GM08714 (cell line): ENCODE measurements at regions not wholly inside any gene's neighbourhood (a gene's known extent, or its start where the extent isn't known, plus 50 kb on each side); places are given as distances from the start of the nearest gene placed in this dataset.

Experiments used
- H3K4me3 ChIP-seq: fragments of 200-500 bp; sonication (Bioruptor generic); 2 replicates; pipeline ENCODE4 v1.5.1; 2014; ENCODE audit warnings: mild to moderate bottlenecking, low read length, inconsistent platforms
- ZNF274 ChIP-seq: IDR thresholded peaks from 2 replicates; pipeline ENCODE4 v1.6.1; 2012; ENCODE audit warnings: mild to moderate bottlenecking, low read depth, low read length

DNA sequence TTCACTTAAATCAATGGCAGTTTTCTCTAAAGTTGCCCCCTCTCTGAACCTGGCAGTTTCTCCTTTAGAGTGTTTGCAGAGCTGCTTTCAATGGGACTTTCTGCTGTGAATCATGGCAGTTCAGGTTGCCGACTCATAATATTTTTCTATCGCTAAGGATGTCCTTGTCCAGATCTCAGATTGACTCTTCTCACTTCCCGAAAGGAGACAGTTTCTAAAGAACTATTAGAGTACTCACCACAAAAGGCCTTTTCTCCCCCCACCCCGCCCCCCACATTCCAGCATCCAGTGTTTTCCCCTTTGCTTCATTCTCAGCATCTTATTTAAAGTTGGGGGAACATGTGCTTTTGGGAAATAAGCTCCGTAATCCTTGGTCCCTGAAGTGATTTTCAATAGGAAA lies 443.5 kb upstream of the KLF4 start:
- no peak for TF ChIP-seq ZNF274
- no peak overlapping the region for H3K4me3 ChIP-seq

DNA sequence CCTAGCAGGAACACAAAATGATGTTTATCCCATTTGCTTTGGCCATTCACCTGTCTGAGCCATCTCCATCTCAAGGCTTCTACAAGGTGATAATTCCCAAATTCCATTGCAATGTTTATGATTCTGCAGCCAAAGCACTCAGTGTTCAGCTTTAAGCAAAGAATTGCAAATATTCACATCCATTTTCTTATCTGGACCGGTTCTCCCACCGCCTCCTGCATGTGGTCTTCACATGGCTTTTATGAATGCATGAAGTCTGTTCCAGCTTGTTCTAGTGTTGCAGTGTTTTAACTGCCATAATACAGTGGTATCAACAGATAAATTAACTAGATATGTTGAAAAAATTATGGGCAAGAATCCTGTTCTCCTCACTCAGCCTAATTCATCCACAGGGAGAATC lies 443.0 kb upstream of the KLF4 start:
- H3K4me3 ChIP-seq, result no peak overlapping the region
- TF ChIP-seq ZNF274, result no peak

DNA sequence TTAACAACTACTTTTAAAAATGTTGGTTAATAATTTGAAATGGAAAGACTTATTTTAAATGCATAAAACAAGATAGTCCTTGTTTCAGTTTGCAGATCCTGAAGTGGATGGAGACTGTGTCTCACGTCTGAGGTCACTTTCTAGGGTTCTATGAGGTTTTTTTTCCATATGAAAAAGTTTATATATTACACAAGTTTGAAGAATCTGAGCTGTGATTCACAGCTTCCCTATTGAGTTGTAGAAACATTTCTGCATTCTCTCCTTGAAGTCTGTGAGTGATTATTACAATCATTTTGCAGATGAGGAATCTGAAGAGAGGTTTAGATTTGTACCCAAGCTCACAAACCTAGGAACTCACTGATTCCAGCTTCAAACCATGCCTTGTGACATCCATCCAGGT lies 442.5 kb upstream of the KLF4 start:
- TF ChIP-seq ZNF274, result no peak

DNA sequence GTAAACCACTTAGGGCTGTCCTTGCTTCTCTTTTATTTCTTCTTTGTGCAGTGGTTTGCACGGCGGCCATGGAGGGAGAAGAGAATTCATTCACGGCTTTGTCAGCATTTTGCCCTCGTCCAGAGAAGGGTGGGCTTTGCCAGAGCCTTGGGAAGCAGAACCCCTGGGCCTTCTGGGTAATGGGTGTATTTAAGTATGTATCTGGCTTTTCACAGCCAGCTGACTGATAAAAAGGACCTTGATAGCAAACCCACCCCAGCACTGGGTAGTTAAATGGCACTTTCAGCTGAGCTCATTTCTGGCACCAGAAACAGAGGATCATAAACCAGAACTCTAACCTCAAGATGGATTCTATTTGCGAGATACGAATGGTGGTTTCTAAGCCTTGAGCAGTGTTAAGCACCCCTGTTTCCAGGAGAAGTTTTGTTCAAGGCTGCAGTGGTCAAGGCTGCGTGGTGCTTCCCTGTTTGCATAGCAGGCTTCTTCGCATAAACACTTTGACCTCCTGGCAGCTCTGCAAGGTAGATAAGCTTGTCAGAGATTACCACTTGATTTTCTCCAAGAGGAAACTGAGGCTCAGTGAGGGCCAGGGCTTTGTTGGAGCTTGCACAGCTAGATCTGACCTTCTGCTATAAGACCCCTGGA lies 441.6 kb upstream of the KLF4 start:
- no peak for TF ChIP-seq ZNF274
- no peak overlapping the region for H3K4me3 ChIP-seq

More for the DNA sequence above, 442.5 kb upstream of the KLF4 start:
- H3K4me3 ChIP-seq, result no peak overlapping the region

DNA sequence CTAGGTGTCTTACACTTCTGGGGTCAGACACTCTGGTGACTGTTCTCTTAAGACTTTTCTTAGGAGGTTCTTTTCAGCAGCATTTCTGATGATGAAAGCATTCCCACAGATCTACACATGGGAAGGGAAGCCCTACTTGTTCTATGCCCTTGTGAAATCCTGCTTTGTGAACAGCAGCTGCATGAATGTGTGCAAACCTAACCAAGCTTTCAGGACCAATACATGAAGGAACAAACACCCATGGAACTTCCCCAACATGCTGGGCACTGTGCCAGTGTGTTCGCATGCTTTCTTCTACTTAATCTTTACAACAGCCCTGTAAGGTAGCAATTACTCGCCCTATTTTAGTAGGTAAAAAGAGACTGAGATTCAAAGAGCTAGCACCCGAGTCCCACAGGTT lies 439.9 kb upstream of the KLF4 start:
- TF ChIP-seq ZNF274, result no peak
- no peak overlapping the region for H3K4me3 ChIP-seq

DNA sequence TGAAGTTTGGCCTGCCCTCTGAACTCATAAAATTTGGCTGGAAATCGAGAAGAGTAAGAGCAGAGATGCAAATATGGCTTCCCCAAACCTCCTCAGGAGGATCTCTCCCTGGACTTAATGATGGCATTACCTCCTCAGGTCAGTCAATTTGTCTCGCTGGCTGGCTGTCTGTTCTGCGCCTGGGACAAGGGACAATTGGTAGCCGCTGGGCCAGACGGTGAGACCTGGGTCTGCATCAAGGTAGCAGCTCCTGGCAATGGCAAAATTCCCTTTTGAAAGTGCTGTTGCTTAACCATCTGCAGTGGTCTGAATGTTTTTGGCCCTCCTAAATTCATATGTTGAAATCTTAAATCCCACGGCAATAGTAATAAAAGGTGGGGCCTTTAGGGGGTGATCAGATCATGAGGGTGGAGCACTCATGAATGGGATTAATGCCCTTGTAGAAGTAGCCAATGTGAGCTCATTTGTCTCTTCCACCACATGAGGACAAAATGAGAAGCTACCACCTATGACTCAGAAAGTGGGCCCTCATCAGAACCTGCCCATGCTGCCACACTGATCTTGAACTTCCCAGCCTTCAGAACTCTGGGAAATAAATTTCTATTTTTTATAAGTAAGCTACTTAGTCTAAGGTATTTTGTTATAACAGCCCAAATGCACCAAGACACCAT lies 439.3 kb upstream of the KLF4 start:
- no peak for TF ChIP-seq ZNF274
- H3K4me3 ChIP-seq, result no peak overlapping the region

DNA sequence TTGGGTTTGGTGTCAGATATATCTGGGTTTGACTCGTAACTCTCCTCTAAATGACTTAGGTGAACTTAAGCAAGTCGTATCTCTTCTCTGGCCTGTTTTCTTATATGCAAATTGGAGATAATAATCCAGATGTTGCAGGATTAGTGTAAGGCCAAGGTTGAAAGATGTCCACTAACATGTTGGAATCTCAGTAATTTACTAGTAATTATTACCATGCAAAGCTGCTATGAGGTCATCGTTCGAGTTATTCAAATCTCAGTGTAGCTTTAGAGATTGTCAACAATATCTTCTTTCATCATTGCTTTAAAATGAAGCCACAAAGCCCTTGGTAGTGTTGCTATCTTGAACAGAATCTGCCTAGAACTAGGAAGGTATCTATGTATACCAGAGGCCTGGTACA lies 437.7 kb upstream of the KLF4 start:
- no peak for TF ChIP-seq ZNF274
- no peak overlapping the region for H3K4me3 ChIP-seq

DNA sequence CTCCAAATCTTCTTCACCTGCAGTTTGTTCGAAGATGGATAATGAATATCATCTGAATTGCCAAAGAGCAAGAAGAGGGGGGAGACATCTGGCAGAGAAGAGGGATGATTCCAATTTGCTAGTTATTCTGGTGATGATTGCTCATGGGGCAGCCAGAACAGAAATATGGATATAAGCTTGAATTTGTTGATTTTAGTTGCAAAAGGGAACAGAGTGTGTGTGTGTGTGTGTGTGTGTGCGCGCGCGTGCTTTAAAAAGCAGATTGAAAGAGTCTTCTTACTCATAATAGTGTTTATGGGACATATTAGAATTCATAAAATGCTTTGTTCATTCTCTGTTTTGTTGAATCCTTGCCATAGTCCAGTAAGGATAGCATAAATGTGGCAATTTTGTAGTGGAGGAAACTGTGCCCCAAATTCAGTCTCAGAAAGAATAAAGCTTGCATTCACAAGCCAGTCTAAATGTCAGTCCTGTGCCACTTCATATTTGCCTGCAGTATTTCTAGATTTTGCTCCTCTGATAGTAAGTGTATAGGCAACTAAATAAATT lies 436.3 kb upstream of the KLF4 start:
- no peak for TF ChIP-seq ZNF274
- H3K4me3 ChIP-seq, result no peak overlapping the region

DNA sequence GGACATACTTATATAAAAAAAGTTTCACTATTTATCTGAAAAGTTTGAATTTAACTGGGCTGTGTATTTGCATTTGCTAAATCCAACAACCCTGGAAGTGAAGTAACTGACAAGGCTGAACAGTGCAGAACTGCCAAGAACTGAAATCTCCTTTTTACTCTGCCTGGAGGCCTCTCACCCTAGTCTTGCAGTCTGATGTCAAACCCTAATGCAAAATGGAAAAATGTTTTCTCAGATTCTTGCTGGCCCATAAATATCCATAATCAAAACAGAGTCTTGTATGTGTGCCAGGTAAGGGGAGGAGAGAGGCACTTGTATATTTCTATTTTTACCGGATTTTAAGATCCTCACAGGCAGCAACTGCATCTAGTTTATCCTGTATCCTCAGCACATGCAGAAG lies 432.7 kb upstream of the KLF4 start:
- H3K4me3 ChIP-seq, result no peak overlapping the region
- TF ChIP-seq ZNF274, result no peak

DNA sequence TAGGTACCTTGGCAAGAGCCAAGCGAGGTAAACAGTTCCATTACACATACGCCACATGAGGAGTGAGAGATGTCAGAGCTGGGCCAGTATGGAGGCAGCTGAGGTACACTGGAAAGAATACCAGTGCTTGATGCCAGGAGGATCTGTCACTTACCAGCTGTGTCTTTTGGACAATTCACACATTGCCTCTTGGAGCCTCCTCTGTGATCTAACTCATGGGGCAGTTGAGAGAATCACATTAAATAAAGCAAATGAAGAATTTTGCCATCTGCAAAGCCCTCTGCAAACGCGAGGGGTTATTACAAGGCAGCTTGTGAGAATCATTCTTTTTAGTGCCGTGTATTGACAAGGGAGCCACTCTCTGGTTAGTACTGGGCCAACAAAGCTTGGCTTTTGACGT lies 429.7 kb upstream of the KLF4 start:
- no peak for TF ChIP-seq ZNF274
- no peak overlapping the region for H3K4me3 ChIP-seq

DNA sequence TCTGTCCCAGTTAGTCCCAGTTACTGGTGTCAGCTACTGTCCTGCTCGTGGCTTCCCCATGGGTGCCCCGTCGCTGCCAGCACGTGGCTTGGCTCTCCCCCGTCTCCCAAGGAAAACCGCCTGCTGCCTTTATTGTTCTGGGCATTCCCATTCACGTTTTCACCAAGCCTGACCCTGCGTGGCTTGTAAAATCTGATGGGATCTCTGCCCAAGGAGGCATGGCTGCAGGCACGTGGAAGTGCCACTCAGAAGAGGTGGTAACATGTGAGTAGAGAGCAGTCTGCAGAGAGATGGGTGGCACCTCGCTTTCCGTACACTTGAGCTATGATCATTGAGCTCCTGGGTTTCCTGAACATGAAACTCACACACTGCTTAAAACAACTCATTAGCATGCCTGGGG lies 429.2 kb upstream of the KLF4 start:
- H3K4me3 ChIP-seq, result no peak overlapping the region
- no peak for TF ChIP-seq ZNF274

DNA sequence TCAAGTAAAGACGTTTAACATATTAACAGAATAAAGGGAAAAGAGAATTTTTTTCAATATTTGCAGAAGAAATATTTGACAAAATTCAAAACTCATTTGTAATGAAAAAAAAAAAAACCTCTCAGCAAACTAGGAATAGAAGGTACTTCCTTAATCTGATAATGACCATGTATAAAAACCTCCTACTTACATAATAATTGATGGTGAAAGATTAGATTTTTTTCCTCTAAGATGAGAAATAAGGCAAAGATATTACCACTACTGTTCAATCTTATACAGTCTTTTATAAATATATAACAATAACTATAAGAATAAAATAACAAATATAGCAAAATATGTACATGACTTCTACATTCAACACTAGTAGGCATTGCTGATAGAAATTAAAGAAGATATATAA lies 424.6 kb upstream of the KLF4 start:
- H3K4me3 ChIP-seq, result no peak overlapping the region
- no peak for TF ChIP-seq ZNF274

DNA sequence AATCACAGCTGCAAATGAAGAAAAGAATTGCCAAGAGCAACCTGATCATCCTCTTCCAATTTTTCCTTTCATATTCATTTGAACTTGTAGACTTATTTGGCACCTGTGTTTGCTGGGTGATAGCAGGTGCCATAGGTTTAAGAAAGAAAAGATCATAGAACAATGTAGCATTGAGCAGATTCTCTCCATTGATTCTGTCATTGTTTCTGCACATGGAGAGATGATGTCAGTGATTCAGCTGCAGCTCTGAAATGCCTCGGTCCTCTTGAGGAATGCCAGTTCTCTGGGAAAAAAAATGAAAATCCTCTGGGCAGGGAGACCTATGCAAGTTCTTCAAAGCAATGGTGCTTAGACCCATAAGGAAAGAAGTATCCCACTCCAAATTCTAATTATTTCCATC lies 418.1 kb upstream of the KLF4 start:
- H3K4me3 ChIP-seq, result no peak overlapping the region
- no peak for TF ChIP-seq ZNF274

DNA sequence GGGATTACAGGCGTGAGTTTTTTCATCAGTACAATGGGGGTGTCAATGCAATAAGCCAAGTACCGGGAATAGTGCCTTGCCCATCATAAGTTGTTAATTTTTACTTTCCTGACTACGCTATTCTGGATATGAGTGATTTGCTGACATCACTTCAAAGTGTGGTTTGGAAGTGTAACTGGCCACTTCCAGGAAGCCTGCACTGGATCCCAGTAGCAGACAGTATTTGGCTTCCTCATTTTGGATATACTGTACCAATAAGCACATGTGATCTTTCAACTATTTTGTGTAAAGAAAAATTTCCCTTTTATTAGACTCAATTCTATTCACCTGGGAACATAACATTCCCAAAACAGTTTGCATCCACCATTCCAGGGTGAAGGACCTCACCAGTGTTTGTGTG lies 417.7 kb upstream of the KLF4 start:
- no peak for TF ChIP-seq ZNF274

DNA sequence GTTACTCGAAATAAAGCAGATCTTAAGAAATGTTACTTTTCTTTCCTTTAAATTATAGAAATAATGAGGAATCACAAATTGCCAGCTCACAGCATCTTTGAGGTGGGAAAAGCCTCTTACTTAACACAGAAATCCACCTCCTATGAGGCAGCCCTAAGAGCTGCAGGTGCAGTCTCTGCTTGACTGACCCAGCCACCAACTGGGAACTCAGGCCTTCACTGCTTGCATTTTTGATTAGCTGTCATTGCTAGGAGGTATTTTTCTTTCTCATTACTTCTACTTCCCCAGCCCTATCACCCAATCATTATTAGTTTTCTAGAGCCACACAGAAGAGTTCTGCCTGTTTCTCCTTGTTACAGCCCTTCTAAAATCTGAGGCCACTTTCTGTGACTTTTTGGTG lies 416.5 kb upstream of the KLF4 start:
- no peak overlapping the region for H3K4me3 ChIP-seq
- TF ChIP-seq ZNF274, result no peak

More for the DNA sequence above, 417.7 kb upstream of the KLF4 start:
- no peak overlapping the region for H3K4me3 ChIP-seq
